Psoas muscle (tissue), 7 donors: ENCODE measurements at regions not wholly inside any gene's neighbourhood (a gene's known extent, or its start where the extent isn't known, plus 50 kb on each side); places are given as distances from the start of the nearest gene placed in this dataset.

ENCODE experiments used
- ATAC-seq, 4 donors: fragments of 200-7000 bp; cut with Tn5 transposase; one replicate each; pipeline ENCODE4 v1.9.1; 2020; ENCODE audit warnings: moderate library complexity in 3 of 4, mild to moderate bottlenecking in 2 of 4
- DNase-seq, 2 donors: peaks; one replicate each; pipeline ENCODE4 v3.0.0-alpha.2; 2020
- H3K27ac ChIP-seq: fragments of 200-600 bp; one replicate; pipeline ENCODE4 v1.8.0; 2022
- H3K27me3 ChIP-seq, 3 donors: fragments of 200-600 bp in 1 of 3; one replicate each; pipeline versions ENCODE4 v1.6.1 to v1.8.0; 2013 to 2022; ENCODE audit warnings: low read length in 2 of 3, mild to moderate bottlenecking in 2 of 3, moderate library complexity in 1 of 3; ENCODE audit not compliant: insufficient read depth in 3 of 3
- H3K36me3 ChIP-seq, 2 donors: fragments of 200-600 bp in 1 of 2; one replicate each; pipeline versions ENCODE4 v1.6.1 to v1.8.0; 2013 to 2022; ENCODE audit warnings: low read depth in 1 of 2, mild to moderate bottlenecking in 1 of 2, moderate library complexity in 1 of 2; ENCODE audit not compliant: insufficient read depth in 1 of 2
- H3K4me1 ChIP-seq: fragments of 200-600 bp; one replicate; pipeline ENCODE4 v1.8.0; 2022
- H3K4me3 ChIP-seq: fragments of 200-600 bp; one replicate; pipeline ENCODE4 v1.8.0; 2022; ENCODE audit warnings: mild to moderate bottlenecking
- H3K9me3 ChIP-seq: fragments of 200-600 bp; one replicate; pipeline ENCODE4 v1.8.0; 2022
- CTCF ChIP-seq: fragments of 200-600 bp; IDR thresholded peaks from one replicate; pipeline ENCODE4 v1.8.0; 2022; ENCODE audit warnings: antibody characterized with exemption
- WGBS, 3 donors: extraction: QIAGEN DNeasy Blood & Tissue Kit; methylation state at CpG; one replicate each; pipeline versions ENCODE4 v1.1.6 to v1.1.7; 2013; 5-methylcytosine and 5-hydroxymethylcytosine counted together
- intact Hi-C, 2 donors: fragments of 100-400 bp; cut with DNase I; formaldehyde crosslinking; loops; one replicate each; pipeline versions ENCODE4 v1.11.0 to v1.14.2; 2022
- donor health status: healthy with polysubstance abuse.
- donor health status: DM: no; HTN: no; CAD: no; lungs with moderate emphysema.
- donor health status: Bipolar disorder and iron deficiency.
- donor health status: healthy.
- donor health status: DM: yes; HTN: yes; CAD: no.
- donor health status: DM: no; HTN: no; CAD: no.
- donor health status: DM: yes; HTN: yes; CAD: no.

- no peak overlapping the region for H3K27ac ChIP-seq
- TF ChIP-seq CTCF = no peak
- H3K4me1 ChIP-seq = no peaks in the 10 kb centered on the region
- intact Hi-C loops = no loop called here
- ATAC-seq (no peak), DNase-seq (no peak)
- H3K9me3 ChIP-seq = no peaks in the 10 kb centered on the region
- no peak overlapping the region for H3K4me3 ChIP-seq
- H3K27me3 ChIP-seq = no peaks in the 10 kb centered on the region
- 67 to 97% (median 90%) methylated on average over 1 of the region's 1 CpG for WGBS, 3 donors
- H3K36me3 ChIP-seq = no peaks in the 10 kb centered on the region
Measured at GRCh38 chr18:66222174-66222573, 381.7 kb downstream of the CDH19 start.

- H3K36me3 ChIP-seq = no peaks in the 10 kb centered on the region
- H3K4me3 ChIP-seq = no peak overlapping the region
- H3K27me3 ChIP-seq = no peaks in the 10 kb centered on the region
- no peak overlapping the region for H3K27ac ChIP-seq
- no peak for ATAC-seq
- DNase-seq = no peak
- 79 to 88% (median 81%) methylated on average over 2 of the region's 2 CpGs for WGBS, 3 donors
- intact Hi-C loops = no loop called here
- no peaks in the 10 kb centered on the region for H3K4me1 ChIP-seq
- no peaks in the 10 kb centered on the region for H3K9me3 ChIP-seq
- TF ChIP-seq CTCF = no peak
Measured at GRCh38 chr18:66219817-66220216, 384.1 kb downstream of the CDH19 start.

- no peak overlapping the region for H3K4me3 ChIP-seq
- H3K9me3 ChIP-seq = no peaks in the 10 kb centered on the region
- ATAC-seq (no peak), DNase-seq (no peak)
- no peaks in the 10 kb centered on the region for H3K4me1 ChIP-seq
- intact Hi-C loops = no loop called here
- H3K36me3 ChIP-seq = no peaks in the 10 kb centered on the region
- WGBS, 3 donors = 71 to 78% (median 75%) methylated on average over 1 of the region's 1 CpG
- no peaks in the 10 kb centered on the region for H3K27me3 ChIP-seq
- H3K27ac ChIP-seq = no peak overlapping the region
- no peak for TF ChIP-seq CTCF
Measured at GRCh38 chr18:66211749-66212148, 392.1 kb downstream of the CDH19 start.

- ATAC-seq (no peak), DNase-seq (no peak)
- Histone ChIP-seq H3K4me1 (no peaks in the 10 kb centered on the region), H3K9me3 (no peaks in the 10 kb centered on the region), H3K27ac (no peak overlapping the region), H3K36me3 (no peaks in the 10 kb centered on the region), H3K4me3 (no peak overlapping the region), H3K27me3 (no peaks in the 10 kb centered on the region)
- intact Hi-C loops = no loop called here
- WGBS, 3 donors = 85 to 92% (median 91%) methylated on average over 3 of the region's 3 CpGs
- no peak for TF ChIP-seq CTCF
Measured at GRCh38 chr18:66210875-66211274, 393.0 kb downstream of the CDH19 start.

- no peak overlapping the region for H3K27ac ChIP-seq
- TF ChIP-seq CTCF = no peak
- intact Hi-C loops = no loop called here
- WGBS, 3 donors = 24 to 34% (median 27%) methylated on average over 4 of the region's 4 CpGs
- ATAC-seq (no peak), DNase-seq (no peak)
- no peaks in the 10 kb centered on the region for H3K4me1 ChIP-seq
- no peaks in the 10 kb centered on the region for H3K27me3 ChIP-seq
- no peak overlapping the region for H3K4me3 ChIP-seq
- H3K9me3 ChIP-seq = no peaks in the 10 kb centered on the region
- no peaks in the 10 kb centered on the region for H3K36me3 ChIP-seq
Measured at GRCh38 chr18:66209656-66210055, 394.2 kb downstream of the CDH19 start.
